ENCODE measurements at regions not wholly inside any gene's neighbourhood (a gene's known extent, or its start where the extent isn't known, plus 50 kb on each side); places are given as distances from the start of the nearest gene placed in this dataset.
"Not testable (repeated sequence)": the region's sequence is repeated elsewhere in the genome, so short reads cannot be mapped to it uniquely, and the experiment has no call there.

GRCh38 chrX:65821721-65822496, 154.5 kb downstream of the MSN start:
- DNase-seq: peak; percentile 6

GRCh38 chrX:65819983-65820382, 152.5 kb downstream of the MSN start:
- not testable (repeated sequence) for DNase-seq

GRCh38 chrX:65813245-65813644, 145.8 kb downstream of the MSN start:
- DNase-seq: no peak

GRCh38 chrX:65811558-65812228, 144.2 kb downstream of the MSN start:
- DNase-seq: no peak

Data from T-helper 9 cell (primary cell).